ENCODE measurements at regions not wholly inside any gene's neighbourhood (a gene's known extent, or its start where the extent isn't known, plus 50 kb on each side); places are given as distances from the start of the nearest gene placed in this dataset.
"Not testable (repeated sequence)": the region's sequence is repeated elsewhere in the genome, so short reads cannot be mapped to it uniquely, and the experiment has no call there.

- H3K27ac ChIP-seq, result no peak overlapping the region
- no peak for TF ChIP-seq ZFX (IDR thresholded peaks at IDR 0.05; ENCODE audit: borderline replicate concordance)
- TF ChIP-seq CTCF (IDR thresholded peaks at IDR 0.05), result peak; percentile 30
Observed at GRCh38 chr14:38618514-38618913, 362.6 kb upstream of the CLEC14A start.

- TF ChIP-seq ZFX (IDR thresholded peaks at IDR 0.05; ENCODE audit: borderline replicate concordance), result no peak
- no peak for TF ChIP-seq CTCF (IDR thresholded peaks at IDR 0.05)
- H3K27ac ChIP-seq, result no peak overlapping the region
Observed at GRCh38 chr14:38616959-38617358, 361.1 kb upstream of the CLEC14A start.

GRCh38 chr14:38611928-38612327 is 356.0 kb upstream of the CLEC14A start:
- no peak overlapping the region for H3K27ac ChIP-seq
- TF ChIP-seq ZFX (IDR thresholded peaks at IDR 0.05; ENCODE audit: borderline replicate concordance) (no peak), CTCF (IDR thresholded peaks at IDR 0.05) (no peak)

DNA sequence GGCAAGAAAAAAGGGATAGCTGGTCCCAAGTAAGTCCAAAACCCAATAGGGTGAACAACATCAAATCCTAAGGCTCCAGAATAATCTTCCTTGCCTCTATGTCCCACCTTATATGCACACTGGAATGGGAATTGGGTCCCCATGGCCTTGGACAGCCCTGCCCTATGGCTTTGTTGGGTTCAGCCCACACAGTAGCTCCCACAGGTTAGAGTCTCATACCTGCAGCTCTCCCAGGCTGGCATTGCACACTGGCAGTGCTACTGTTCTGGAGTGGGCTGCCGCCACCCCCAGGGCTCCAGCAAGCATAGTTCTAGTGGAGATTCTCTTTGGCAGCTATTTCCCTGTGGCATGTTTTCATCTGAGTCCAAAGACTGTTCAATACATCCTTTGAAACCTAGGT is 352.4 kb upstream of the CLEC14A start:
- TF ChIP-seq ZFX (IDR thresholded peaks at IDR 0.05; ENCODE audit: borderline replicate concordance) (no peak), CTCF (IDR thresholded peaks at IDR 0.05) (no peak)
- H3K27ac ChIP-seq, result no peak overlapping the region

- no peak overlapping the region for H3K27ac ChIP-seq
- TF ChIP-seq CTCF (IDR thresholded peaks at IDR 0.05) (no peak; the same call in 1 of the 2 replicates), ZFX (IDR thresholded peaks at IDR 0.05; ENCODE audit: borderline replicate concordance) (no peak)
Observed at GRCh38 chr14:38605193-38606114, 349.6 kb upstream of the CLEC14A start.

- peak; percentile 38 for TF ChIP-seq CTCF (IDR thresholded peaks at IDR 0.05)
- not testable (repeated sequence) for H3K27ac ChIP-seq
Observed at GRCh38 chr14:38600572-38600971, 344.7 kb upstream of the CLEC14A start.

- no peak for TF ChIP-seq ZFX (IDR thresholded peaks at IDR 0.05; ENCODE audit: borderline replicate concordance)
- TF ChIP-seq CTCF (IDR thresholded peaks at IDR 0.05), result no peak
- no peak overlapping the region for H3K27ac ChIP-seq
Observed at GRCh38 chr14:38593476-38593875, 337.6 kb upstream of the CLEC14A start.

Data from 22Rv1 (cell line).